ENCODE measurements at regions not wholly inside any gene's neighbourhood (a gene's known extent, or its start where the extent isn't known, plus 50 kb on each side); places are given as distances from the start of the nearest gene placed in this dataset.

DNA sequence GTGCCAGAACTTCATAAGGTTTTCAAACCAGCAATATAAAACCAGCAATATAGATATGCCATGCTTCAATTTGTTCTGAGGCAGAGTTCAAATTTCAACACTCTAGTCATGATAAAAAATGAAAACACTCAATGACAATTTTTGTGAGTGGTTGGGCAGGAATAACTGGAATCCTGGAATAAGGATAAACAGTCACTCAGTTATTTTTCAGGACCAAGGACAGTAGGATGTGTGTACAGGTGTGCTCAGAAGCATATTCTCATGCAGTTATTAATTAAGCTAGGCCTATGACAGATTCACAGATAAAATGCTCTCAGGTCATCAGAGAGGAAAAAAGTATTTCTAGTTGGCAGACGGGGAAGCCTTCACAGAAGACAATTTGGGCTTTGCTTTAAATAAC, 117.3 kb upstream of the PPP2R2B start:
- TF ChIP-seq, protein P1, sequence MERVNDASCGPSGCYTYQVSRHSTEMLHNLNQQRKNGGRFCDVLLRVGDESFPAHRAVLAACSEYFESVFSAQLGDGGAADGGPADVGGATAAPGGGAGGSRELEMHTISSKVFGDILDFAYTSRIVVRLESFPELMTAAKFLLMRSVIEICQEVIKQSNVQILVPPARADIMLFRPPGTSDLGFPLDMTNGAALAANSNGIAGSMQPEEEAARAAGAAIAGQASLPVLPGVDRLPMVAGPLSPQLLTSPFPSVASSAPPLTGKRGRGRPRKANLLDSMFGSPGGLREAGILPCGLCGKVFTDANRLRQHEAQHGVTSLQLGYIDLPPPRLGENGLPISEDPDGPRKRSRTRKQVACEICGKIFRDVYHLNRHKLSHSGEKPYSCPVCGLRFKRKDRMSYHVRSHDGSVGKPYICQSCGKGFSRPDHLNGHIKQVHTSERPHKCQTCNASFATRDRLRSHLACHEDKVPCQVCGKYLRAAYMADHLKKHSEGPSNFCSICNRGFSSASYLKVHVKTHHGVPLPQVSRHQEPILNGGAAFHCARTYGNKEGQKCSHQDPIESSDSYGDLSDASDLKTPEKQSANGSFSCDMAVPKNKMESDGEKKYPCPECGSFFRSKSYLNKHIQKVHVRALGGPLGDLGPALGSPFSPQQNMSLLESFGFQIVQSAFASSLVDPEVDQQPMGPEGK (CRISPR knock-in tag; IDR thresholded peaks at IDR 0.05; ENCODE audit: borderline replicate concordance) = no peak
- no peak for TF ChIP-seq ZFP30 (CRISPR knock-in tag; IDR thresholded peaks at IDR 0.05)
- TF ChIP-seq SNAI2 (CRISPR knock-in tag; IDR thresholded peaks at IDR 0.05) = no peak
- no peak for TF ChIP-seq PPARA (CRISPR knock-in tag; IDR thresholded peaks at IDR 0.05; ENCODE audit: borderline replicate concordance)
- TF ChIP-seq ZC3H10 (CRISPR knock-in tag; IDR thresholded peaks at IDR 0.05) = no peak
- no peak for TF ChIP-seq GLIS3 (CRISPR knock-in tag; IDR thresholded peaks at IDR 0.05)
- TF ChIP-seq RARB (CRISPR knock-in tag; IDR thresholded peaks at IDR 0.05) = no peak
- TF ChIP-seq ZFP3 (CRISPR knock-in tag; IDR thresholded peaks at IDR 0.05) = no peak
- TF ChIP-seq, protein P2, sequence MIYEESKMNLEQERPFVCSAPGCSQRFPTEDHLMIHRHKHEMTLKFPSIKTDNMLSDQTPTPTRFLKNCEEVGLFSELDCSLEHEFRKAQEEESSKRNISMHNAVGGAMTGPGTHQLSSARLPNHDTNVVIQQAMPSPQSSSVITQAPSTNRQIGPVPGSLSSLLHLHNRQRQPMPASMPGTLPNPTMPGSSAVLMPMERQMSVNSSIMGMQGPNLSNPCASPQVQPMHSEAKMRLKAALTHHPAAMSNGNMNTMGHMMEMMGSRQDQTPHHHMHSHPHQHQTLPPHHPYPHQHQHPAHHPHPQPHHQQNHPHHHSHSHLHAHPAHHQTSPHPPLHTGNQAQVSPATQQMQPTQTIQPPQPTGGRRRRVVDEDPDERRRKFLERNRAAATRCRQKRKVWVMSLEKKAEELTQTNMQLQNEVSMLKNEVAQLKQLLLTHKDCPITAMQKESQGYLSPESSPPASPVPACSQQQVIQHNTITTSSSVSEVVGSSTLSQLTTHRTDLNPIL (CRISPR knock-in tag; IDR thresholded peaks at IDR 0.05; ENCODE audit: low read depth) = no peak
- no peak for TF ChIP-seq ESRRG (CRISPR knock-in tag; IDR thresholded peaks at IDR 0.05)
- TF ChIP-seq ARNTL (CRISPR knock-in tag; IDR thresholded peaks at IDR 0.05; ENCODE audit: borderline replicate concordance, low read depth) = no peak

Data from SK-N-SH treated with all-trans-retinoic acid at 6 μM for 48 hours (cell line).